ENCODE measurements at regions not wholly inside any gene's neighbourhood (a gene's known extent, or its start where the extent isn't known, plus 50 kb on each side); places are given as distances from the start of the nearest gene placed in this dataset.

DNA sequence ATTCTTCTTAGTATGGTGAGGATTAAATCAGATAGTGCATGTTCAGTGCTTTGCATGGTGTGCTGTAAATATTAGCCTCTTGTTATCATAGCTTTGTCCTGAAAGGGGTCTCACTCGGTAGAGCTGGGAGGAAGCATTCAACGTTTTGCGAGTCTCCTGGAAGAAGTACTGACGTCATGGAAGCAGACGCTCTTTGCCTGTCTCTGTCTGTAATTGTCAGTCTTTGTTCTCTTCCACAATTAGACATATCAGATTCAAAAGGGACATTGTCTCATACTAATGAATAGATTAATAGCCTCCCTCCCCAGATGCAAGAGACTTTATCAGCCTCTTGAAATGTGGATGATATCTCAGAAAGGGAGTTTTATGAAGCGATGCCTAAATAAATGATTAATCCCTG lies 91.8 kb upstream of the CXCL14 start:
- TF ChIP-seq, protein P1, sequence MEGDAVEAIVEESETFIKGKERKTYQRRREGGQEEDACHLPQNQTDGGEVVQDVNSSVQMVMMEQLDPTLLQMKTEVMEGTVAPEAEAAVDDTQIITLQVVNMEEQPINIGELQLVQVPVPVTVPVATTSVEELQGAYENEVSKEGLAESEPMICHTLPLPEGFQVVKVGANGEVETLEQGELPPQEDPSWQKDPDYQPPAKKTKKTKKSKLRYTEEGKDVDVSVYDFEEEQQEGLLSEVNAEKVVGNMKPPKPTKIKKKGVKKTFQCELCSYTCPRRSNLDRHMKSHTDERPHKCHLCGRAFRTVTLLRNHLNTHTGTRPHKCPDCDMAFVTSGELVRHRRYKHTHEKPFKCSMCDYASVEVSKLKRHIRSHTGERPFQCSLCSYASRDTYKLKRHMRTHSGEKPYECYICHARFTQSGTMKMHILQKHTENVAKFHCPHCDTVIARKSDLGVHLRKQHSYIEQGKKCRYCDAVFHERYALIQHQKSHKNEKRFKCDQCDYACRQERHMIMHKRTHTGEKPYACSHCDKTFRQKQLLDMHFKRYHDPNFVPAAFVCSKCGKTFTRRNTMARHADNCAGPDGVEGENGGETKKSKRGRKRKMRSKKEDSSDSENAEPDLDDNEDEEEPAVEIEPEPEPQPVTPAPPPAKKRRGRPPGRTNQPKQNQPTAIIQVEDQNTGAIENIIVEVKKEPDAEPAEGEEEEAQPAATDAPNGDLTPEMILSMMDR (IDR thresholded peaks at IDR 0.05; ENCODE audit: unreplicated experiment), result no peak
- peaks cover 15% of the 10 kb centered on the region for H3K4me1 Mint-ChIP-seq (ENCODE audit: low read depth, unreplicated experiment)
- no TSS peak for BruUV-seq (replicated peaks)
- no peaks in the 10 kb centered on the region for H3K36me3 Mint-ChIP-seq (ENCODE audit: insufficient read depth, unreplicated experiment)
- DNase-seq, result no peak
- CTCF ChIA-PET, result no interaction called here
- no peak overlapping the region for H3K4me3 Mint-ChIP-seq (ENCODE audit: low read depth, unreplicated experiment)
- no peak overlapping the region for H3K27ac Mint-ChIP-seq (ENCODE audit: unreplicated experiment)
- H3K27me3 Mint-ChIP-seq (ENCODE audit: unreplicated experiment), result no peaks in the 10 kb centered on the region
- peaks cover 5% of the 10 kb centered on the region for H3K9me3 Mint-ChIP-seq (ENCODE audit: low read depth, unreplicated experiment)
- intact Hi-C loops (cut with micrococcal nuclease; ENCODE audit: unreplicated experiment), result no loop called here

DNA sequence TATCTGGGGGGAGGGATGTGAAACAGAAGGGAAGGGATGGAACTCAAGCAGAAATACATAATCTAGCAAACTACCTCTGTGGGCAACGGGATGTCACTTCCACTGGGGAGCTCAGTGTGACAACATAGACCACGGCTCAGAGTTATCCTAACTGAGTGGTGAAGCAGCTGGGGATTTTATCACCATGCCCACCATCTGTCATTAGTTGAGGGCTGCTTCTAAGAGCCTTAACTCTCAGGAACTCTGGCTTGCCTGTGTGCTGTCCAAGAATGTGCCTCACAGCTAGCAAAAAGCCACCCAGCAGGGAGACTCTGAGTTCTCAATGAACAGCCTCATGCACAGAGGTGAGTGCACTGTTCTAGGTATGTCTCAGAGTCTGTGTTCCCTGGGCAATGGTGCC lies 90.6 kb upstream of the CXCL14 start:
- peaks cover 5% of the 10 kb centered on the region for H3K9me3 Mint-ChIP-seq (ENCODE audit: low read depth, unreplicated experiment)
- no peaks in the 10 kb centered on the region for H3K36me3 Mint-ChIP-seq (ENCODE audit: insufficient read depth, unreplicated experiment)
- H3K27me3 Mint-ChIP-seq (ENCODE audit: unreplicated experiment), result no peaks in the 10 kb centered on the region
- H3K27ac Mint-ChIP-seq (ENCODE audit: unreplicated experiment), result no peak overlapping the region
- TF ChIP-seq, protein P1 (IDR thresholded peaks at IDR 0.05; ENCODE audit: unreplicated experiment), result no peak
- H3K4me1 Mint-ChIP-seq (ENCODE audit: low read depth, unreplicated experiment), result peaks cover 15% of the 10 kb centered on the region
- DNase-seq, result no peak
- CTCF ChIA-PET, result no interaction called here
- BruUV-seq (replicated peaks), result no TSS peak
- intact Hi-C loops (cut with micrococcal nuclease; ENCODE audit: unreplicated experiment), result no loop called here
- H3K4me3 Mint-ChIP-seq (ENCODE audit: low read depth, unreplicated experiment), result no peak overlapping the region

DNA sequence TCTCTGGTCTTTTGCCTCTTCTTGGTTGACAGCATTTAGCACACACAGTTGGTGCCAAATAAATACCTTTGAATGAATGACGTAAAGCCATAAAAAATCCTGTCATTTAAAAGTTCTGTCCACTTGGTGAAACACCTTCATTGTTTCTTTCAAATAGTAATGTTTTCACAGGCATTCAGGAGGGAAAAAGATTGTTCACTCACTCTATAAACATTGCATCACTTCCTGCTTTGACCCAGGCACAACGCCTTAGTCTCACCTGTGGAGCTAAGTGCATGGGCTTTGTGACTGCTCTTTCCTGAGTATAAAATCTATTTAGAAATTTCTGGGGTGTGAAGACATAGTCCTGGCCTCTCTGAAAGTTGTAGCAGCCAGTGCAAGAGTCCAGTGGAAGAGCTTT lies 88.9 kb upstream of the CXCL14 start:
- peaks cover 15% of the 10 kb centered on the region for H3K4me1 Mint-ChIP-seq (ENCODE audit: low read depth, unreplicated experiment)
- H3K36me3 Mint-ChIP-seq (ENCODE audit: insufficient read depth, unreplicated experiment), result no peaks in the 10 kb centered on the region
- intact Hi-C loops (cut with micrococcal nuclease; ENCODE audit: unreplicated experiment), result no loop called here
- H3K27ac Mint-ChIP-seq (ENCODE audit: unreplicated experiment), result peak overlapping the region; percentile 76
- CTCF ChIA-PET, result interaction anchor here (0.6 to 0.9 kb wide), 4 partner anchors 100 to 701 kb away, joined by 3 to 5 read pairs (median 4); no protein-coding TSS in a partner anchor
- H3K27me3 Mint-ChIP-seq (ENCODE audit: unreplicated experiment), result peaks cover 9% of the 10 kb centered on the region
- TF ChIP-seq, protein P1 (IDR thresholded peaks at IDR 0.05; ENCODE audit: unreplicated experiment), result no peak
- no TSS peak for BruUV-seq (replicated peaks)
- H3K4me3 Mint-ChIP-seq (ENCODE audit: low read depth, unreplicated experiment), result no peak overlapping the region
- H3K9me3 Mint-ChIP-seq (ENCODE audit: low read depth, unreplicated experiment), result peaks cover 5% of the 10 kb centered on the region
- DNase-seq, result peak; percentile 20

DNA sequence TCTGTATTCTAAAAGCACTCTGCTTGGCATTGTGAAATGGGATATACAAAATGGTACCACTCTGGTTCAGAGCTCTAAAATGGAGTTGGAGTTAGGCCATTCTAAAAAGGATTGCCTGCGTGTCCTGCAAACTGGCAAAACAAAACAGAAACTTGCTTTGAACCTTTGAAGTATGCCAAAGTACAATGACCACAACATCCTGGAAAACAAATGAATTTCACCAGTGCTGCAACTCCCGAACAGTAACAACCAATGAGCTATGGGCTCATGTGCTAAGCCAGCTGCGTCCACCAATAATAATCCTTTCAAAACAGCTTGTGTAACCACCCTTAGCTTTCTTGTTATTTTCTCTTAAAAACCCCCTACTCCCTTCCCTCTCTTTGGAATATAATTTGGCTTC lies 88.4 kb upstream of the CXCL14 start:
- Mint-ChIP-seq H3K27me3 (ENCODE audit: unreplicated experiment) (peaks cover 14% of the 10 kb centered on the region), H3K4me3 (ENCODE audit: low read depth, unreplicated experiment) (no peak overlapping the region)
- CTCF ChIA-PET, result interaction anchor here (0.6 kb wide), 1 partner anchor 701 kb away, joined by 5 read pairs; no protein-coding TSS in a partner anchor

More for the DNA sequence above, 88.4 kb upstream of the CXCL14 start:
- no peak for DNase-seq
- Mint-ChIP-seq H3K9me3 (ENCODE audit: low read depth, unreplicated experiment) (peaks cover 5% of the 10 kb centered on the region), H3K4me1 (ENCODE audit: low read depth, unreplicated experiment) (peaks cover 15% of the 10 kb centered on the region), H3K27ac (ENCODE audit: unreplicated experiment) (peak overlapping the region; percentile 76), H3K36me3 (ENCODE audit: insufficient read depth, unreplicated experiment) (no peaks in the 10 kb centered on the region)
- TF ChIP-seq, protein P1 (IDR thresholded peaks at IDR 0.05; ENCODE audit: unreplicated experiment), result no peak
- intact Hi-C loops (cut with micrococcal nuclease; ENCODE audit: unreplicated experiment), result no loop called here
- BruUV-seq (replicated peaks), result no TSS peak

All from Calu3 (cell line).